GM10266 (cell line): ENCODE measurements at regions not wholly inside any gene's neighbourhood (a gene's known extent, or its start where the extent isn't known, plus 50 kb on each side); places are given as distances from the start of the nearest gene placed in this dataset.
"Not testable (repeated sequence)": the region's sequence is repeated elsewhere in the genome, so short reads cannot be mapped to it uniquely, and the experiment has no call there.

ENCODE experiments used
- DNase-seq: peaks from one replicate; pipeline ENCODE4 v3.0.0; 2012; ENCODE audit errors: extremely low spot score
- TF ChIP-seq, protein P1 (sequence below): IDR thresholded peaks from 2 replicates; pipeline ENCODE4 v1.5.1; 2012; ENCODE audit warnings: mild to moderate bottlenecking, low read depth; ENCODE audit not compliant: control insufficient read depth, insufficient read depth; ENCODE audit errors: missing control alignments

DNA sequence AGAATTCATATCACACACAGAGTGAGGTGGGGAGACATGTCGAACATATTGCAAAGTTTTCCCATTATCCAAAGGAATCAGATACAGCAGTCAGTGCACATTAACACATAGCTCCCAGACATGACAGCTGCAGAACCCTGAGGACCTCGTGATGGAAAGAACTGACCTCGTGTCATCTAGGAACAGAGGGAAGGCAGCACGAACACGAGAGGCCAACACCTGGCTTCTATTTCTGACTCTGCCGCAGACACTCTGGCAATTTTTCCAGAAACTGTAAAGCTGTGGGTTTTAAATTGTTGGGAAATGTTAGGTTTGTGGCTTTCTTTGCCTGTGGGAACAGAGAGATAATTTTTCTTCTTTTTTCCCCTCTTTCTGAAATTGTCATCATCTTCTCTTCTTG lies 315.0 kb upstream of the PIK3R1 start:
- DNase-seq = no peak
- TF ChIP-seq, protein P1, sequence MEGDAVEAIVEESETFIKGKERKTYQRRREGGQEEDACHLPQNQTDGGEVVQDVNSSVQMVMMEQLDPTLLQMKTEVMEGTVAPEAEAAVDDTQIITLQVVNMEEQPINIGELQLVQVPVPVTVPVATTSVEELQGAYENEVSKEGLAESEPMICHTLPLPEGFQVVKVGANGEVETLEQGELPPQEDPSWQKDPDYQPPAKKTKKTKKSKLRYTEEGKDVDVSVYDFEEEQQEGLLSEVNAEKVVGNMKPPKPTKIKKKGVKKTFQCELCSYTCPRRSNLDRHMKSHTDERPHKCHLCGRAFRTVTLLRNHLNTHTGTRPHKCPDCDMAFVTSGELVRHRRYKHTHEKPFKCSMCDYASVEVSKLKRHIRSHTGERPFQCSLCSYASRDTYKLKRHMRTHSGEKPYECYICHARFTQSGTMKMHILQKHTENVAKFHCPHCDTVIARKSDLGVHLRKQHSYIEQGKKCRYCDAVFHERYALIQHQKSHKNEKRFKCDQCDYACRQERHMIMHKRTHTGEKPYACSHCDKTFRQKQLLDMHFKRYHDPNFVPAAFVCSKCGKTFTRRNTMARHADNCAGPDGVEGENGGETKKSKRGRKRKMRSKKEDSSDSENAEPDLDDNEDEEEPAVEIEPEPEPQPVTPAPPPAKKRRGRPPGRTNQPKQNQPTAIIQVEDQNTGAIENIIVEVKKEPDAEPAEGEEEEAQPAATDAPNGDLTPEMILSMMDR = no peak

DNA sequence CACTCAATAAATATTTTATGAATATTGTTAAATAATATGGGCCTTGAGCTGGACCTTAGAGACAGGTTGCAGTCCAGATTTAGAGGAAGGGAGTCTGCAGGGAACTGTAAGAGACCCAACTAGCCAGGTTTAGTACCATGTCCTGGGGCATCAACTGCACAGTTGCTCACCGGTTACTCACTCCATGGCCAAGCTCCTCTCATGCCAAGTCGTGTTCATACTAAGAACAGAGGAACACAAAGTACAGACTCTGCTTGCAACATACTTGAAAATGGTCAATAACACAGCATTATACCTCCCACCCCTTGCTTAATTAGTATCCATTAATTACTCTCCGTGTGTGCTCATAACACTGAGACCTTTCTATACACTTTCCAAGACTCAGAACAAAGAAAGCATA lies 317.6 kb upstream of the PIK3R1 start:
- no peak for DNase-seq
- TF ChIP-seq, protein P1 = no peak

DNA sequence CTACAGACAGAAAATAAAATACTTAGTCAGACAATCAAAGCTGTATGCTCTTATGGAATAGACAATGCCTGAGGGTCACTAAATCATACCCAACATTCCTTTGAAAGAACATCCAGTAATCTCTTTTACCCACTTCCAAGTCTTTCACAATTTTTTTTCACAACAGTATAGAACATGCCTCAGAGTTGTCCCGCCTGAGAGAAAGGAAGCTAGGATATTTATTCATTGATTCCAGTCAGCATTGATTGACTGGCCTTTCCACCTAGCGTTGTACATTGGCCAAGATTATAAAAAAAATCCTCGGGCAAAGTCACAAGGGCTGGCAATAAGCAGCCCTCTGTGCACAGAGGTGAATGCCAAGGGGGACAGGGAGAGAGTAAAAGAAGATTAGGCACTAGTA lies 318.1 kb upstream of the PIK3R1 start:
- no peak for DNase-seq
- TF ChIP-seq, protein P1 = no peak

DNA sequence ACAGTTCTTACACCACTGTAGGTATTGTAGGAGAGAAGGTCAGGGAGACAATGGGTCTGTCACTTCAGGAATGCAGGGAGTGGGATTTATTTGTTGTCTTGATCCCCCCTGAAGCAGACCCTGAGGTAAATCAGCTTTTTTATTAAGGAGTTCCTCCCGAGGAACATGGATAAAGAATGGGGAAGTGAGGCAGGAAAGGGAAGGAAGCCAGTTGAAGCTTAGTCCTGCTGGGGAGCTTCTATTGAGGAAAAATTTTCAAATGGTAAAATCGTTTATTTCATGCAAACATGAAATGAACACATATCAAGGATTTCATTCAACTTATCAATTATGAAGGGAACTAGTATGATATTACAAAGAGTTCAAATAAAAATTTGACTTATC lies 318.6 kb upstream of the PIK3R1 start:
- TF ChIP-seq, protein P1 = no peak
- no peak for DNase-seq

DNA sequence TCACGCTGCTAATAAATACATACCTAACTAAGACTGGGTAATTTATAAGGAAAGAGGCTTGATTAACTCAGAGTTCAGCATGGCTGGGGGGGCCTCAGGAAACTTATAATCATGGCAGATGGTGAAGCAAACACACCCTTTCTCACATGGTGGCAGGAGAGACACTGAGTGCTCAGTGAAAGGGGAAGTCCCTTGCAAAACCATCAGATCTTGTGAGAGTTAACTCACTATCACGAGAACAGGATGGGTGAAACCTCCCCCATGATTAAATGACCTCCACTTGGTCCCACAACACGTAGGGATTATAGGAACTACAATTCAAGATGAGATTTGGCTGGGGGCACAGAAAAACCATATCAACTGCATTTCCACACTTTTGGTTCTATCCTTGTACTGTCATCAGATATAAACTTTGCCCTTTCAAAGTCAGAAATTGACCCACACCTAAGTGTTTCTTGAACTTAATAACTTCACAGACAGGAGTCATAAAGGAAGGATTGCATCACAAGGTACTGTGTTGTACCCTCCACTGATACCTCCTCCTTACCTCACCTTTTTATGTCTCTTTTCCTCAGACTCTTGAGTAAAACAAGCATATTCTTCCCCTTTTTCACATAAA lies 319.1 kb upstream of the PIK3R1 start:
- no peak for DNase-seq
- TF ChIP-seq, protein P1 = no peak

DNA sequence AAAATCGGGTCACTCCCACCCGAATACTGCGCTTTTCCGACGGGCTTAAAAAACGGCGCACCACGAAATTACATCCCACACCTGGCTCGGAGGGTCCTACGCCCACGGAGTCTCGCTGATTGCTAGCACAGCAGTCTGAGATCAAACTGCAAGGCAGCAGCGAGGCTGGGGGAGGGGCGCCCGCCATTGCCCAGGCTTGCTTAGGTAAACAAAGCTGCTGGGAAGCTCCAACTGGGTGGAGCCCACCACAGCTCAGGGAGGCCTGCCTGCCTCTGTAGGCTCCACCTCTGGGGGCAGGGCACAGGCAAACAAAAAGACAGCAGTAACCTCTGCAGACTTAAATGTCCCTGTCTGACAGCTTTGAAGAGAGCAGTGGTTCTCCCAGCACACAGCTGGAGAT lies 325.7 kb upstream of the PIK3R1 start:
- not testable (repeated sequence) for DNase-seq

DNA sequence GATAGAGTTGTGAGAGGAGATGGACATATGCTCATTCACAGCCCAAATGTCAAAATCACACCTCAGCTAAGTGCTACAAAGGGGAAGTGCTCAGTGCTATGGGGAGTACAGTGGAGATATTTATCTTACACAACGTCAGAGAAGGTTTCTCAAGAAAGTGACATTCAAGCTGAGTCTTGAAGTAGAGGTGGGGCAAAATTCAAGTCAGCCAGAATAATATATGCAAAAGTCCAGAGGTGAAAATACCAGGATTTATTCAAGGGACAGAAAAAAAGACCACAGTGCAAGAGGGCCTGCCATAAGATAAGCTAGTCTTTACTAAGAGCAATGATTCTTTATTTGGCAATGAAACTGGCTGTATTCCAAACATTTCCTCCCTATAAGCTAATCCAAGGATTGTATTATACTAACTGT lies 327.8 kb upstream of the PIK3R1 start:
- TF ChIP-seq, protein P1 = no peak
- no peak for DNase-seq

DNA sequence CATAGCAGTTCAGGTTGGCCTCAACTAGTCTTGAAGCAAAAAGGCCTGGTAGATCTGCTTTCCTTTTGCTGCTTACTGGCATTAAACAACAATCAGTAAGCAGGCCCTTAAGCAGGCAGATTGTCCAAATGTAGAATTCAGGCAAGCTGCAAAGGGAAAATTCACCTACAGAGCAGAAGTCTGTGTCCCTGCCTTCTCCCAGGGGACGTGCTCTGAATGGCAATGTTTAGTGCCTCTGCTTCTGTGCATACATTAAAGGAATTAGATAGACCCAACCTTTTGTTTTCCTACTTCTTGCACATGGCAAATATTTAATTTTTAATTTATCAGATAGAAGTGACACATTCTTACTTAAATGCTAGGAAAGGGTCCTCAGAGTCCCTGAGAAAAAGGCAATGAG lies 328.8 kb upstream of the PIK3R1 start:
- TF ChIP-seq, protein P1 = no peak
- no peak for DNase-seq
